Psoas muscle (tissue), 7 donors: ENCODE measurements at regions not wholly inside any gene's neighbourhood (a gene's known extent, or its start where the extent isn't known, plus 50 kb on each side); places are given as distances from the start of the nearest gene placed in this dataset.
A peak's percentile ranks its signal among the peaks of the same experiment; 100 is the strongest.

ENCODE experiments used
- ATAC-seq, 4 donors: fragments of 200-7000 bp; cut with Tn5 transposase; one replicate each; pipeline ENCODE4 v1.9.1; 2020; ENCODE audit warnings: moderate library complexity in 3 of 4, mild to moderate bottlenecking in 2 of 4
- DNase-seq, 2 donors: peaks; one replicate each; pipeline ENCODE4 v3.0.0-alpha.2; 2020
- H3K27ac ChIP-seq: fragments of 200-600 bp; one replicate; pipeline ENCODE4 v1.8.0; 2022
- H3K27me3 ChIP-seq, 3 donors: fragments of 200-600 bp in 1 of 3; one replicate each; pipeline versions ENCODE4 v1.6.1 to v1.8.0; 2013 to 2022; ENCODE audit warnings: low read length in 2 of 3, mild to moderate bottlenecking in 2 of 3, moderate library complexity in 1 of 3; ENCODE audit not compliant: insufficient read depth in 3 of 3
- H3K36me3 ChIP-seq, 2 donors: fragments of 200-600 bp in 1 of 2; one replicate each; pipeline versions ENCODE4 v1.6.1 to v1.8.0; 2013 to 2022; ENCODE audit warnings: low read depth in 1 of 2, mild to moderate bottlenecking in 1 of 2, moderate library complexity in 1 of 2; ENCODE audit not compliant: insufficient read depth in 1 of 2
- H3K4me1 ChIP-seq: fragments of 200-600 bp; one replicate; pipeline ENCODE4 v1.8.0; 2022
- H3K4me3 ChIP-seq: fragments of 200-600 bp; one replicate; pipeline ENCODE4 v1.8.0; 2022; ENCODE audit warnings: mild to moderate bottlenecking
- H3K9me3 ChIP-seq: fragments of 200-600 bp; one replicate; pipeline ENCODE4 v1.8.0; 2022
- WGBS, 3 donors: extraction: QIAGEN DNeasy Blood & Tissue Kit; methylation state at CpG; one replicate each; pipeline versions ENCODE4 v1.1.6 to v1.1.7; 2013; 5-methylcytosine and 5-hydroxymethylcytosine counted together
- intact Hi-C, 2 donors: fragments of 100-400 bp; cut with DNase I; formaldehyde crosslinking; loops; one replicate each; pipeline versions ENCODE4 v1.11.0 to v1.14.2; 2022
- TF ChIP-seq, protein P1 (sequence below): fragments of 200-600 bp; IDR thresholded peaks from one replicate; pipeline ENCODE4 v1.8.0; 2022; ENCODE audit warnings: antibody characterized with exemption
- donor health status: healthy with polysubstance abuse.
- donor health status: DM: no; HTN: no; CAD: no; lungs with moderate emphysema.
- donor health status: Bipolar disorder and iron deficiency.
- donor health status: healthy.
- donor health status: DM: yes; HTN: yes; CAD: no.
- donor health status: DM: no; HTN: no; CAD: no.
- donor health status: DM: yes; HTN: yes; CAD: no.

DNA sequence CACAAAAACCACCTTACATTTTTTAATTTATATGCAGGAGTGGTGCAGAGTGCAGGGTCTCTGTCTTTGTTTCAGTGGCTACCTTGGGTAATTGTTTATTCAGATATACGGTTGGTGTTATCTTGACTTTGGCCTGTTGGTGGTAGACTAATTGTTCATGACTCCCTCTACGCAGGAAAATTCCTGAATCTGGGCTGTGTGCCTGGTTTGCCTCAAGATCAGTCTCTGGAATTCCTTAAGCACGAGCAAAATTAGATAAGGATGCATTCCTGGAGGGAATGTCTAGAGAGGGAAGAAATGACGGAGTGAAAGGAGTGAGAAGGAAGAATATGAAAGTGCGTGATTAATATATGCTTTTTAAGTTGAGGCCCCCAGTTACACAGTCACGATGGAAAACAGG is 576.9 kb upstream of the PCDH10 start:
- intact Hi-C loops, result no loop called here
- no peaks in the 10 kb centered on the region for H3K4me1 ChIP-seq
- H3K27ac ChIP-seq, result no peak overlapping the region
- TF ChIP-seq, protein P1, sequence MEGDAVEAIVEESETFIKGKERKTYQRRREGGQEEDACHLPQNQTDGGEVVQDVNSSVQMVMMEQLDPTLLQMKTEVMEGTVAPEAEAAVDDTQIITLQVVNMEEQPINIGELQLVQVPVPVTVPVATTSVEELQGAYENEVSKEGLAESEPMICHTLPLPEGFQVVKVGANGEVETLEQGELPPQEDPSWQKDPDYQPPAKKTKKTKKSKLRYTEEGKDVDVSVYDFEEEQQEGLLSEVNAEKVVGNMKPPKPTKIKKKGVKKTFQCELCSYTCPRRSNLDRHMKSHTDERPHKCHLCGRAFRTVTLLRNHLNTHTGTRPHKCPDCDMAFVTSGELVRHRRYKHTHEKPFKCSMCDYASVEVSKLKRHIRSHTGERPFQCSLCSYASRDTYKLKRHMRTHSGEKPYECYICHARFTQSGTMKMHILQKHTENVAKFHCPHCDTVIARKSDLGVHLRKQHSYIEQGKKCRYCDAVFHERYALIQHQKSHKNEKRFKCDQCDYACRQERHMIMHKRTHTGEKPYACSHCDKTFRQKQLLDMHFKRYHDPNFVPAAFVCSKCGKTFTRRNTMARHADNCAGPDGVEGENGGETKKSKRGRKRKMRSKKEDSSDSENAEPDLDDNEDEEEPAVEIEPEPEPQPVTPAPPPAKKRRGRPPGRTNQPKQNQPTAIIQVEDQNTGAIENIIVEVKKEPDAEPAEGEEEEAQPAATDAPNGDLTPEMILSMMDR, result no peak
- ATAC-seq, result no peak
- no peaks in the 10 kb centered on the region for H3K36me3 ChIP-seq
- no peaks in the 10 kb centered on the region for H3K27me3 ChIP-seq
- no peak overlapping the region for H3K4me3 ChIP-seq
- no peaks in the 10 kb centered on the region for H3K9me3 ChIP-seq
- no peak for DNase-seq
- 43 to 55% (median 46%) methylated on average over 6 of the region's 6 CpGs for WGBS, 3 donors

DNA sequence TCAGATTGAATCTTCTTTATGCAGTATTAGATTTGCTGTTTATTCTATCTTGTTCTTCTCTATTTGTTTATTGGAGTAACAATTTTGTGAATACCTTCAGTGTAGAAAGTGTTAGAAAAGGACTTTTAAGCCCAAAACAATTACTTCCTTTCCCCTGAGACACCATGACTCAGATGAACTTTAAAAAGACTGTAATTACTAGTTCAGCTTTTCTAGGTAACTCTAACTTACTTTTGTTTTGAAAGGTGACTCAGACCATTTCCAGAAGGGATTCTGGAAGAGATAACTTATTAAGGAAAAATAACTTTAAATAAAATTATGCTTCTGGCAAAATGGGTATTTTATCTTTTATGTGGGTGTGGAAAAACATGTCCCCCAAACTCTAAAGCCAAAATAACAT is 561.5 kb upstream of the PCDH10 start:
- ATAC-seq (no peak), DNase-seq (no peak)
- Histone ChIP-seq H3K27me3 (no peaks in the 10 kb centered on the region), H3K27ac (no peak overlapping the region), H3K9me3 (no peaks in the 10 kb centered on the region), H3K4me1 (no peaks in the 10 kb centered on the region), H3K36me3 (no peaks in the 10 kb centered on the region), H3K4me3 (no peak overlapping the region)
- TF ChIP-seq, protein P1, result no peak
- intact Hi-C loops, result no loop called here

DNA sequence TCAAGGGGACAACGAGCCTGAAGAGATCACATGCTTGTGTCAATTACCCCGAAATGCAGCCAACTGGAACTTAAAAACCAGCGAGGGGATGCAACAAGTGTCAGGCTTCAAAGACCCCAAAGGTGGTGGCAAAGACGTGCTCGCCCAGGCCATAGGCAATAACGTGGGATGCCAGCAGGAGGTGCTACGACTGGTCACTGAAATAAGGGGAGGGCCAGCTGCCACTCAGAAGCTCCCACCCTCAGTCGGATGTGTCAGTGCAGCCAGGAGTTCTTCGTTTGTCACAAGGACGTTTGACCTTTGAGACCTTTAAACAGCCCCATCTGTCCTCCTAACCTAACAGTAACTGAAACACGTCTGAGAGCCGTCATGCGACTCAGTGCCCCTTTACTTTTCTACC is 556.8 kb upstream of the PCDH10 start:
- H3K9me3 ChIP-seq, result no peaks in the 10 kb centered on the region
- TF ChIP-seq, protein P1, result no peak
- intact Hi-C loops, result no loop called here
- no peak overlapping the region for H3K4me3 ChIP-seq
- H3K4me1 ChIP-seq, result no peaks in the 10 kb centered on the region
- H3K27me3 ChIP-seq, result no peaks in the 10 kb centered on the region
- no peak overlapping the region for H3K27ac ChIP-seq
- WGBS, 3 donors, result 74 to 86% (median 78%) methylated on average over 13 of the region's 13 CpGs
- no peaks in the 10 kb centered on the region for H3K36me3 ChIP-seq
- peak in 1 of 2 donors; percentile 33 for DNase-seq
- no peak for ATAC-seq

GRCh38 chr4:132592850-132593249 is 556.2 kb upstream of the PCDH10 start:
- no peak for ATAC-seq
- H3K4me3 ChIP-seq, result no peak overlapping the region
- H3K4me1 ChIP-seq, result no peaks in the 10 kb centered on the region
- no peak overlapping the region for H3K27ac ChIP-seq
- DNase-seq, result no peak
- H3K27me3 ChIP-seq, result no peaks in the 10 kb centered on the region
- WGBS, 3 donors, result 80 to 86% (median 84%) methylated on average over 2 of the region's 2 CpGs
- H3K36me3 ChIP-seq, result no peaks in the 10 kb centered on the region
- intact Hi-C loops, result no loop called here
- no peaks in the 10 kb centered on the region for H3K9me3 ChIP-seq
- TF ChIP-seq, protein P1, result no peak

- H3K9me3 ChIP-seq, result no peaks in the 10 kb centered on the region
- no peak overlapping the region for H3K4me3 ChIP-seq
- no peaks in the 10 kb centered on the region for H3K36me3 ChIP-seq
- DNase-seq, result no peak
- ATAC-seq, result no peak
- TF ChIP-seq, protein P1, result no peak
- 58 to 62% (median 59%) methylated on average over 4 of the region's 4 CpGs for WGBS, 3 donors
- H3K27ac ChIP-seq, result no peak overlapping the region
- H3K27me3 ChIP-seq, result no peaks in the 10 kb centered on the region
- intact Hi-C loops, result no loop called here
- no peaks in the 10 kb centered on the region for H3K4me1 ChIP-seq
Measured at GRCh38 chr4:132593717-132594400, 555.2 kb upstream of the PCDH10 start.
